Transverse colon (tissue), 4 donors: ENCODE measurements at regions not wholly inside any gene's neighbourhood (a gene's known extent, or its start where the extent isn't known, plus 50 kb on each side); places are given as distances from the start of the nearest gene placed in this dataset.

Experiments
- CTCF ChIP-seq, 5 experiments: fragments of 200-600 bp in 3 of 5; fragments of 450-650 bp in 2 of 5; sonication (generic) in 3 of 5; IDR thresholded peaks; 1 replicate in 2 of 5; 2 replicates in 3 of 5; pipeline ENCODE4 v1.5.1; 2016 to 2017; ENCODE audit warnings: antibody characterized with exemption in 5 of 5, inconsistent platforms in 3 of 5, mild to moderate bottlenecking in 2 of 5, moderate library complexity in 1 of 5
- EP300 ChIP-seq: sonication (generic); formaldehyde crosslinking; IDR thresholded peaks from one replicate; pipeline ENCODE4 v1.6.1; 2017; ENCODE audit warnings: antibody characterized with exemption, low read depth
- POLR2A ChIP-seq: fragments of 450-650 bp; IDR thresholded peaks from one replicate; pipeline ENCODE4 v1.6.1; 2016; ENCODE audit warnings: antibody characterized with exemption, mild to moderate bottlenecking, moderate library complexity
- POLR2AphosphoS5 ChIP-seq, 3 donors: sonication (generic); formaldehyde crosslinking; IDR thresholded peaks; one replicate each; pipeline ENCODE4 v1.6.1; 2016; ENCODE audit warnings: antibody characterized with exemption in 3 of 3

- TF ChIP-seq CTCF (IDR thresholded peaks at IDR 0.05) = no peak
- TF ChIP-seq POLR2A = no peak
- no peak for TF ChIP-seq POLR2AphosphoS5 (IDR thresholded peaks at IDR 0.05)
- no peak for TF ChIP-seq EP300
These were observed 70.3 kb upstream of the UPP2 start for GRCh38 chr2:158031371-158031770.
